Heart left ventricle (tissue), 16 donors: ENCODE measurements at regions not wholly inside any gene's neighbourhood (a gene's known extent, or its start where the extent isn't known, plus 50 kb on each side); places are given as distances from the start of the nearest gene placed in this dataset.
A peak's percentile ranks its signal among the peaks of the same experiment; 100 is the strongest.

Source experiments
- ATAC-seq, 4 donors: fragments of 200-7000 bp; cut with Tn5 transposase; one replicate each; pipeline ENCODE4 v1.9.1; 2020 to 2022; ENCODE audit warnings: moderate library complexity in 4 of 4, mild to moderate bottlenecking in 3 of 4, moderate number of reproducible peaks in 1 of 4
- DNase-seq, 5 donors: peaks; one replicate each; pipeline ENCODE4 v3.0.0-alpha.2; 2020
- H3K27ac ChIP-seq, 12 donors: fragments of 200-600 bp; sonication (generic) in 4 of 12; one replicate each; pipeline versions ENCODE4 v1.5.0 to v1.8.0; 2016 to 2022; ENCODE audit warnings: mild to moderate bottlenecking in 2 of 12
- H3K27me3 ChIP-seq, 9 donors: fragments of 200-600 bp; sonication (generic) in 2 of 9; one replicate each; pipeline versions ENCODE4 v1.5.1 to v1.8.0; 2016 to 2022; ENCODE audit warnings: mild to moderate bottlenecking in 3 of 9
- H3K36me3 ChIP-seq, 9 donors: fragments of 200-600 bp; sonication (generic) in 2 of 9; one replicate each; pipeline versions ENCODE4 v1.5.0 to v1.8.0; 2018 to 2022; ENCODE audit warnings: mild to moderate bottlenecking in 2 of 9
- H3K4me1 ChIP-seq, 12 donors: fragments of 200-600 bp; sonication (generic) in 4 of 12; one replicate each; pipeline versions ENCODE4 v1.5.0 to v1.8.0; 2016 to 2022; ENCODE audit warnings: mild to moderate bottlenecking in 3 of 12
- H3K4me3 ChIP-seq, 12 donors: fragments of 200-600 bp; sonication (generic) in 4 of 12; one replicate each; pipeline versions ENCODE4 v1.5.0 to v1.8.0; 2017 to 2022; ENCODE audit warnings: mild to moderate bottlenecking in 9 of 12, moderate library complexity in 4 of 12
- H3K9me3 ChIP-seq, 12 donors: fragments of 200-600 bp; sonication (generic) in 4 of 12; one replicate each; pipeline versions ENCODE4 v1.5.0 to v1.8.0; 2016 to 2022; ENCODE audit warnings: mild to moderate bottlenecking in 1 of 12
- CTCF ChIP-seq, 12 donors: fragments of 200-600 bp; sonication (generic) in 4 of 12; IDR thresholded peaks; one replicate each; pipeline versions ENCODE4 v1.5.0 to v1.8.0; 2018 to 2022; ENCODE audit warnings: antibody characterized with exemption in 12 of 12, mild to moderate bottlenecking in 5 of 12
- POLR2A ChIP-seq, 2 donors: fragments of 450-650 bp; IDR thresholded peaks; one replicate each; pipeline ENCODE4 v1.6.1; 2017; ENCODE audit warnings: antibody characterized with exemption in 2 of 2, mild to moderate bottlenecking in 2 of 2, moderate library complexity in 2 of 2
- WGBS, 4 donors: extraction: QIAGEN DNeasy Blood & Tissue Kit in 2 of 4; methylation state at CpG; one replicate each; pipeline versions ENCODE4 v1.1.5 to v1.1.7; 2013 to 2018; 5-methylcytosine and 5-hydroxymethylcytosine counted together
- intact Hi-C, 10 donors: fragments of 100-400 bp; cut with DNase I; formaldehyde crosslinking; loops; one replicate each; pipeline versions ENCODE4 v1.11.1 to v1.14.2; 2022
- donor health status: ischemic (EF 13 %, LVEDD 7.1; RV severe dilation, severe dysfunction).
- donor health status: healthy with polysubstance abuse.
- donor health status: DM: no; HTN: yes; CAD: no.
- donor health status: DM: no; HTN: no; CAD: no.
- donor health status: ischemic (EF 25% LVEDD 6.9; RV normal size, moderate dysfunction).
- donor health status: ischemic (EF 25% LVEDD 5.7; RV mildly dilated, moderate dysfunction).
- donor health status: healthy.
- donor health status: DM: yes; HTN: yes; CAD: no.
- donor health status: ischemic (EF 35%, LVEDD 5.7; RV mildly dilated, moderate dysfunction).
- donor health status: nonischemic (EF 11% LVEDD 7.7; RV severe dilation, severe dysfunction).
- donor health status: DM: yes; HTN: yes; CAD: no.
- donor health status: PGD.
- donor health status: ischemic (EF 29% LVEDD 5.4; RV normal size, mild dysfunction).
- donor health status: nonischemic (EF 23%, LVEDD 6.1; RV moderate dilation, normal function).

- Histone ChIP-seq H3K27ac (no peak overlapping the region), H3K9me3 (peaks cover 0 to 24% (median 0%) of the 10 kb centered on the region in 12 donors), H3K4me3 (no peak overlapping the region), H3K36me3 (no peaks in the 10 kb centered on the region), H3K27me3 (no peaks in the 10 kb centered on the region), H3K4me1 (no peaks in the 10 kb centered on the region)
- no peak for ATAC-seq
- TF ChIP-seq CTCF (IDR thresholded peaks at IDR 0.05) (no peak), POLR2A (IDR thresholded peaks at IDR 0.05) (no peak)
- DNase-seq, result peak in 2 of 5 donors; percentile 40 to 47
- WGBS, 4 donors, result 62 to 72% (median 71%) methylated on average over 3 of the region's 3 CpGs
- intact Hi-C loops, result no loop called here
Measured at GRCh38 chr6:19945843-19946358, 108.7 kb downstream of the ID4 start.

- intact Hi-C loops, result no loop called here
- H3K27ac ChIP-seq, result no peak overlapping the region
- no peak for DNase-seq
- TF ChIP-seq CTCF (IDR thresholded peaks at IDR 0.05), result no peak
- TF ChIP-seq POLR2A (IDR thresholded peaks at IDR 0.05), result no peak
- H3K27me3 ChIP-seq, result no peaks in the 10 kb centered on the region
- 70 to 89% (median 78%) methylated on average over 1 of the region's 1 CpG for WGBS, 4 donors
- no peak for ATAC-seq
- H3K4me3 ChIP-seq, result no peak overlapping the region
- H3K9me3 ChIP-seq, result peaks cover 0 to 40% (median 5%) of the 10 kb centered on the region in 12 donors
- H3K36me3 ChIP-seq, result no peaks in the 10 kb centered on the region
- H3K4me1 ChIP-seq, result no peaks in the 10 kb centered on the region
Measured at GRCh38 chr6:19949155-19949554, 112.0 kb downstream of the ID4 start.

- DNase-seq (no peak), ATAC-seq (no peak)
- H3K27me3 ChIP-seq, result no peaks in the 10 kb centered on the region
- no peak for TF ChIP-seq POLR2A (IDR thresholded peaks at IDR 0.05)
- TF ChIP-seq CTCF (IDR thresholded peaks at IDR 0.05), result no peak
- no peaks in the 10 kb centered on the region for H3K36me3 ChIP-seq
- no peaks in the 10 kb centered on the region for H3K4me1 ChIP-seq
- 50 to 62% (median 57%) methylated on average over 2 of the region's 2 CpGs for WGBS, 4 donors
- H3K9me3 ChIP-seq, result peaks cover 0 to 7% (median 0%) of the 10 kb centered on the region in 12 donors
- intact Hi-C loops, result no loop called here
- no peak overlapping the region for H3K4me3 ChIP-seq
- H3K27ac ChIP-seq, result no peak overlapping the region
Measured at GRCh38 chr6:19964115-19964514, 126.9 kb downstream of the ID4 start.

GRCh38 chr6:19968201-19968600, 131.0 kb downstream of the ID4 start:
- Histone ChIP-seq H3K27me3 (no peaks in the 10 kb centered on the region), H3K9me3 (no peaks in the 10 kb centered on the region), H3K4me1 (no peaks in the 10 kb centered on the region), H3K4me3 (no peak overlapping the region), H3K36me3 (no peaks in the 10 kb centered on the region), H3K27ac (no peak overlapping the region)
- WGBS, 4 donors, result 83 to 94% (median 88%) methylated on average over 1 of the region's 1 CpG
- ATAC-seq, result no peak
- TF ChIP-seq CTCF (IDR thresholded peaks at IDR 0.05) (no peak), POLR2A (IDR thresholded peaks at IDR 0.05) (no peak)
- intact Hi-C loops, result no loop called here
- DNase-seq, result no peak
